H9 (cell line): ENCODE measurements at regions not wholly inside any gene's neighbourhood (a gene's known extent, or its start where the extent isn't known, plus 50 kb on each side); places are given as distances from the start of the nearest gene placed in this dataset.

Source experiments
- DNase-seq: peaks from one replicate; pipeline ENCODE4 v3.0.0-alpha.2; 2017
- H2AFZ ChIP-seq: one replicate; pipeline ENCODE4 v1.6.1; 2013; ENCODE audit warnings: mild to moderate bottlenecking, low read length, control low read depth, moderate library complexity
- H2AK5ac ChIP-seq: 2 replicates; pipeline ENCODE4 v1.6.1; 2013; ENCODE audit warnings: low read length, control low read depth, mixed read lengths; ENCODE audit not compliant: insufficient read length
- H2BK120ac ChIP-seq: one replicate; pipeline ENCODE4 v1.6.1; 2013; ENCODE audit warnings: low read depth, mild to moderate bottlenecking, low read length, control low read depth, inconsistent platforms; ENCODE audit not compliant: poor library complexity, severe bottlenecking
- H2BK12ac ChIP-seq: 2 replicates; pipeline ENCODE4 v1.6.1; 2013; ENCODE audit warnings: low read length, control low read depth, mixed read lengths, low read depth; ENCODE audit not compliant: insufficient read length
- H2BK15ac ChIP-seq: 2 replicates; pipeline ENCODE4 v1.6.1; 2013; ENCODE audit warnings: low read depth, low read length, control low read depth
- H2BK20ac ChIP-seq: one replicate; pipeline ENCODE4 v1.6.1; 2013; ENCODE audit warnings: low read depth, mild to moderate bottlenecking, low read length, control low read depth, inconsistent platforms; ENCODE audit not compliant: poor library complexity, severe bottlenecking
- H2BK5ac ChIP-seq: 2 replicates; pipeline ENCODE4 v1.6.1; 2013; ENCODE audit warnings: low read length, control low read depth, mixed read lengths; ENCODE audit not compliant: insufficient read length
- H3K14ac ChIP-seq: 2 replicates; pipeline ENCODE4 v1.6.1; 2013; ENCODE audit warnings: low read length, control low read depth; ENCODE audit not compliant: insufficient read depth
- H3K18ac ChIP-seq: 2 replicates; pipeline ENCODE4 v1.6.1; 2013; ENCODE audit warnings: low read depth, mild to moderate bottlenecking, mixed read lengths, low read length, control low read depth; ENCODE audit not compliant: insufficient read length
- H3K23ac ChIP-seq: 2 replicates; pipeline ENCODE4 v1.6.1; 2013; ENCODE audit warnings: low read length, control low read depth, mixed read lengths, low read depth; ENCODE audit not compliant: insufficient read length
- H3K23me2 ChIP-seq: 2 replicates; pipeline ENCODE4 v1.6.1; 2013; ENCODE audit warnings: low read depth, mild to moderate bottlenecking, mixed read lengths, low read length, control low read depth; ENCODE audit not compliant: insufficient read length, poor library complexity, severe bottlenecking
- H3K27ac ChIP-seq: 2 replicates; pipeline ENCODE4 v1.5.1; 2013; ENCODE audit warnings: low read length, control low read depth, mixed read lengths, low read depth; ENCODE audit not compliant: insufficient read length
- H3K27me3 ChIP-seq: 2 replicates; pipeline ENCODE4 v1.6.1; 2013; ENCODE audit warnings: low read length, control low read depth, inconsistent platforms; ENCODE audit not compliant: insufficient read depth
- H3K4ac ChIP-seq: 2 replicates; pipeline ENCODE4 v1.6.1; 2013; ENCODE audit warnings: low read depth, mild to moderate bottlenecking, control low read depth, inconsistent platforms, low read length, moderate library complexity
- H3K4me1 ChIP-seq: 2 replicates; pipeline ENCODE4 v1.6.1; 2013; ENCODE audit warnings: low read length, control low read depth, inconsistent platforms; ENCODE audit not compliant: insufficient read depth
- H3K4me2 ChIP-seq: 2 replicates; pipeline ENCODE4 v1.6.1; 2013; ENCODE audit warnings: low read length, control low read depth, mixed read lengths; ENCODE audit not compliant: insufficient read length, insufficient read depth
- H3K56ac ChIP-seq: 2 replicates; pipeline ENCODE4 v1.6.1; 2013; ENCODE audit warnings: low read depth, mild to moderate bottlenecking, mixed read lengths, low read length, control low read depth; ENCODE audit not compliant: insufficient read length
- H3K79me1 ChIP-seq: 2 replicates; pipeline ENCODE4 v1.6.1; 2013; ENCODE audit warnings: low read depth, mild to moderate bottlenecking, moderate library complexity, low read length, control low read depth, inconsistent platforms; ENCODE audit not compliant: insufficient read depth, poor library complexity, severe bottlenecking
- H3K79me2 ChIP-seq: 2 replicates; pipeline ENCODE4 v1.6.1; 2013; ENCODE audit warnings: low read length, control low read depth, inconsistent platforms; ENCODE audit not compliant: insufficient read depth
- H3K9ac ChIP-seq: 2 replicates; pipeline ENCODE4 v1.6.1; 2013; ENCODE audit warnings: low read length, control low read depth, mixed read lengths; ENCODE audit not compliant: insufficient read length; ENCODE audit errors: extremely low read depth
- H3K9me3 ChIP-seq: one replicate; pipeline ENCODE4 v1.6.1; 2013; ENCODE audit warnings: low read depth, low read length, inconsistent platforms; ENCODE audit not compliant: control insufficient read depth
- H3T11ph ChIP-seq: one replicate; pipeline ENCODE4 v1.6.1; 2013; ENCODE audit warnings: mild to moderate bottlenecking, low read length, control low read depth, inconsistent platforms
- H4K20me1 ChIP-seq: one replicate; pipeline ENCODE4 v1.6.1; 2013; ENCODE audit not compliant: control insufficient read depth, insufficient read length, insufficient read depth
- H4K5ac ChIP-seq: 2 replicates; pipeline ENCODE4 v1.6.1; 2013; ENCODE audit warnings: low read depth, mild to moderate bottlenecking, mixed read lengths, low read length, control low read depth; ENCODE audit not compliant: insufficient read length
- H4K8ac ChIP-seq: replicated peaks from 2 replicates; pipeline ENCODE4 v1.6.1; 2013; ENCODE audit warnings: low read length, control low read depth, mixed read lengths, low read depth; ENCODE audit not compliant: insufficient read length
- H4K91ac ChIP-seq: 2 replicates; pipeline ENCODE4 v1.6.1; 2013; ENCODE audit warnings: low read depth, mild to moderate bottlenecking, moderate library complexity, mixed read lengths, low read length, control low read depth; ENCODE audit not compliant: insufficient read length
- H3K27ac Mint-ChIP-seq, 3 experiments: 2 replicates in 2 of 3; 3 replicates in 1 of 3; pipeline ENCODE4 v1.8.0; 2020 to 2021; ENCODE audit warnings: mixed read lengths in 3 of 3, mild to moderate bottlenecking in 1 of 3, moderate library complexity in 1 of 3
- H3K27me3 Mint-ChIP-seq: 2 replicates; pipeline ENCODE4 v1.8.0; 2021; ENCODE audit warnings: low read depth, mild to moderate bottlenecking, moderate library complexity, mixed read lengths
- H3K36me3 Mint-ChIP-seq, 3 experiments: 2 replicates in 2 of 3; 3 replicates in 1 of 3; pipeline ENCODE4 v1.8.0; 2020 to 2021; ENCODE audit warnings: low read depth in 3 of 3, mixed read lengths in 3 of 3; ENCODE audit not compliant: insufficient read depth in 1 of 3
- H3K4me1 Mint-ChIP-seq, 2 experiments: 2 replicates each; pipeline ENCODE4 v1.8.0; 2020; ENCODE audit warnings: mixed read lengths in 2 of 2
- H3K4me3 Mint-ChIP-seq, 2 experiments: 2 replicates in 1 of 2; 3 replicates in 1 of 2; pipeline ENCODE4 v1.8.0; 2020 to 2021; ENCODE audit warnings: mild to moderate bottlenecking in 2 of 2, mixed read lengths in 2 of 2, moderate library complexity in 1 of 2
- H3K9me3 Mint-ChIP-seq, 2 experiments: 2 replicates in 1 of 2; 3 replicates in 1 of 2; pipeline ENCODE4 v1.8.0; 2020; ENCODE audit warnings: mild to moderate bottlenecking in 2 of 2, mixed read lengths in 2 of 2, moderate library complexity in 1 of 2
- TF ChIP-seq, protein P1 (sequence below): fragments of 200-600 bp; sonication (generic); conservative IDR thresholded peaks from 3 replicates; pipeline ENCODE4 v1.8.0; 2021; ENCODE audit warnings: antibody characterized with exemption, mild to moderate bottlenecking

DNA sequence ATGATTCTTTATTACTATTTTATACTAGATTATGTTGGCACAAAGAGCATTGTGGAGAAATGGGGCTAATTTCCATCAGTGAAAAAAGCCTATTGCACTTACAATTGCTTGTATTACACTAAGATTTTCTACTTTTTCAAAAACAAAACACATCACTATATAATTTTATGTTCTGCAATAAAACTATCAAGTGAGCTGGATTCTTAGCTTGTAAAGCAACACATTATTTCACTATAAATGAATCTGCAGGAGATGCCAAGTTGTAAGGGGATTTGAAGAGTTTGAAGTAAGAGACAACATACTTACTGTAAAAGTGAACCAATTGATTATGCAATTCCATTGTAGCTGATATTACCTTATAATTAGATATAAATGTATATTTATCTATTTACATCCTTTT, 333.3 kb upstream of the SEMA3D start:
- H2AK5ac ChIP-seq: no peak overlapping the region
- TF ChIP-seq, protein P1, sequence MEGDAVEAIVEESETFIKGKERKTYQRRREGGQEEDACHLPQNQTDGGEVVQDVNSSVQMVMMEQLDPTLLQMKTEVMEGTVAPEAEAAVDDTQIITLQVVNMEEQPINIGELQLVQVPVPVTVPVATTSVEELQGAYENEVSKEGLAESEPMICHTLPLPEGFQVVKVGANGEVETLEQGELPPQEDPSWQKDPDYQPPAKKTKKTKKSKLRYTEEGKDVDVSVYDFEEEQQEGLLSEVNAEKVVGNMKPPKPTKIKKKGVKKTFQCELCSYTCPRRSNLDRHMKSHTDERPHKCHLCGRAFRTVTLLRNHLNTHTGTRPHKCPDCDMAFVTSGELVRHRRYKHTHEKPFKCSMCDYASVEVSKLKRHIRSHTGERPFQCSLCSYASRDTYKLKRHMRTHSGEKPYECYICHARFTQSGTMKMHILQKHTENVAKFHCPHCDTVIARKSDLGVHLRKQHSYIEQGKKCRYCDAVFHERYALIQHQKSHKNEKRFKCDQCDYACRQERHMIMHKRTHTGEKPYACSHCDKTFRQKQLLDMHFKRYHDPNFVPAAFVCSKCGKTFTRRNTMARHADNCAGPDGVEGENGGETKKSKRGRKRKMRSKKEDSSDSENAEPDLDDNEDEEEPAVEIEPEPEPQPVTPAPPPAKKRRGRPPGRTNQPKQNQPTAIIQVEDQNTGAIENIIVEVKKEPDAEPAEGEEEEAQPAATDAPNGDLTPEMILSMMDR: no peak
- H3K27me3 ChIP-seq: no peaks in the 10 kb centered on the region
- no peak overlapping the region for H3T11ph ChIP-seq
- no peak overlapping the region for H2BK120ac ChIP-seq
- no peak overlapping the region for H3K9ac ChIP-seq
- no peaks in the 10 kb centered on the region for H3K79me1 ChIP-seq
- no peak overlapping the region for H3K4me2 ChIP-seq
- H2AFZ ChIP-seq: no peak overlapping the region
- H2BK12ac ChIP-seq: no peak overlapping the region
- H3K4me3 Mint-ChIP-seq: no peak overlapping the region
- H4K20me1 ChIP-seq: no peaks in the 10 kb centered on the region
- no peaks in the 10 kb centered on the region for H3K9me3 ChIP-seq
- no peak overlapping the region for H3K23ac ChIP-seq
- no peak overlapping the region for H2BK15ac ChIP-seq
- H3K4me1 ChIP-seq: no peaks in the 10 kb centered on the region
- no peaks in the 10 kb centered on the region for H3K36me3 Mint-ChIP-seq
- H3K4me1 Mint-ChIP-seq: peaks cover 2 to 4% of the 10 kb centered on the region in 2 experiments; a peak in 1 of 4 replicates
- no peak overlapping the region for H3K14ac ChIP-seq
- no peak overlapping the region for H4K5ac ChIP-seq
- H3K4ac ChIP-seq: no peak overlapping the region
- no peak overlapping the region for H2BK5ac ChIP-seq
- H4K91ac ChIP-seq: no peak overlapping the region
- H3K56ac ChIP-seq: no peak overlapping the region
- no peak for DNase-seq
- no peaks in the 10 kb centered on the region for H3K27me3 Mint-ChIP-seq
- H3K27ac Mint-ChIP-seq: no peak overlapping the region
- no peak overlapping the region for H2BK20ac ChIP-seq
- no peaks in the 10 kb centered on the region for H3K9me3 Mint-ChIP-seq
- no peaks in the 10 kb centered on the region for H3K79me2 ChIP-seq
- H3K23me2 ChIP-seq: no peaks in the 10 kb centered on the region
- H3K27ac ChIP-seq: no peak overlapping the region
- no peak overlapping the region for H3K18ac ChIP-seq
- H4K8ac ChIP-seq: no peak overlapping the region
